Epithelial cell of esophagus (primary cell): ENCODE measurements at regions not wholly inside any gene's neighbourhood (a gene's known extent, or its start where the extent isn't known, plus 50 kb on each side); places are given as distances from the start of the nearest gene placed in this dataset.

ENCODE experiments used
- DNase-seq: peaks from one replicate; pipeline ENCODE4 v3.0.0; 2010; ENCODE audit warnings: low read depth
- H3K4me3 ChIP-seq: 2 replicates; pipeline ENCODE4 v1.5.1; 2011; ENCODE audit warnings: mild to moderate bottlenecking, low read length, control low read depth
- TF ChIP-seq, protein P1 (sequence below): IDR thresholded peaks from 2 replicates; pipeline ENCODE4 v1.5.1; 2011; ENCODE audit warnings: low read depth, mild to moderate bottlenecking, low read length, control low read depth, inconsistent platforms; ENCODE audit not compliant: insufficient read depth; ENCODE audit errors: missing control alignments

DNA sequence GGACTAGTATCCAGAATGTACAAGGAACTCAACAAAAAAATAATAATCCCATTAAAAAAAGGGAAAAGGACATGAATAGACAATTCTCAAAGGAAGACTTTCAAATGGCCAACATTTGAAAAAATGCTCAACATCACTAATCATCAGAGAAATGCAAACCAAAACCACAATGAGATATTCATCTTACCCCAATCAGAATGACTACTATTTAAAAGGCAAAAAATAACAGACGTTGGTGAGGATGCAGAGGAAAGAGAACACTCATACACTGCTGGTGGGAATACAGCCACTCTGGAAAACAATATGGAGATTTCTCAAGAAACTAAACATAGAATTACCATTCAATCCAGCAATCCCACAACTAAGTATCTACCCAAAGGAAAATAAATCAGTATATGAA is 133.1 kb downstream of the KDR start:
- DNase-seq, result no peak
- TF ChIP-seq, protein P1, sequence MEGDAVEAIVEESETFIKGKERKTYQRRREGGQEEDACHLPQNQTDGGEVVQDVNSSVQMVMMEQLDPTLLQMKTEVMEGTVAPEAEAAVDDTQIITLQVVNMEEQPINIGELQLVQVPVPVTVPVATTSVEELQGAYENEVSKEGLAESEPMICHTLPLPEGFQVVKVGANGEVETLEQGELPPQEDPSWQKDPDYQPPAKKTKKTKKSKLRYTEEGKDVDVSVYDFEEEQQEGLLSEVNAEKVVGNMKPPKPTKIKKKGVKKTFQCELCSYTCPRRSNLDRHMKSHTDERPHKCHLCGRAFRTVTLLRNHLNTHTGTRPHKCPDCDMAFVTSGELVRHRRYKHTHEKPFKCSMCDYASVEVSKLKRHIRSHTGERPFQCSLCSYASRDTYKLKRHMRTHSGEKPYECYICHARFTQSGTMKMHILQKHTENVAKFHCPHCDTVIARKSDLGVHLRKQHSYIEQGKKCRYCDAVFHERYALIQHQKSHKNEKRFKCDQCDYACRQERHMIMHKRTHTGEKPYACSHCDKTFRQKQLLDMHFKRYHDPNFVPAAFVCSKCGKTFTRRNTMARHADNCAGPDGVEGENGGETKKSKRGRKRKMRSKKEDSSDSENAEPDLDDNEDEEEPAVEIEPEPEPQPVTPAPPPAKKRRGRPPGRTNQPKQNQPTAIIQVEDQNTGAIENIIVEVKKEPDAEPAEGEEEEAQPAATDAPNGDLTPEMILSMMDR, result no peak
- no peak overlapping the region for H3K4me3 ChIP-seq

DNA sequence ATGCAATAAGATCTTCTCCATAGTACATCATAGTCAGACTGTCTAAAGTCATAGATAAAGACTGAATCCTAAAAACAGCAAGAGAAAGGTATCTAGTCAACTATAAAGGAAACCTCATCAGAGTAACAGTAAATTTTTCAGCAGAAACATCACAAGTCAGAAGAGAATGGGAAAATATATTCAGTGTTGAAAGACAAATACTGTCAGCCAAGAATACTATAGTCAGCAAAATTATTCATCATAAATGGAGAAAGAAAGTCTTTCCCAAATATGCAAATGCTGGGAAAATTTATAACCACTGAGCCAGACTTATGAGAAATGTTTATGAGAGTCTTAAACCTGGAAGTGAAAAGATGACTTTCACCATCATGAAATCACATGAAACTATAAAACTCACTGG is 136.7 kb downstream of the KDR start:
- H3K4me3 ChIP-seq, result no peak overlapping the region
- TF ChIP-seq, protein P1, result no peak
- DNase-seq, result no peak

DNA sequence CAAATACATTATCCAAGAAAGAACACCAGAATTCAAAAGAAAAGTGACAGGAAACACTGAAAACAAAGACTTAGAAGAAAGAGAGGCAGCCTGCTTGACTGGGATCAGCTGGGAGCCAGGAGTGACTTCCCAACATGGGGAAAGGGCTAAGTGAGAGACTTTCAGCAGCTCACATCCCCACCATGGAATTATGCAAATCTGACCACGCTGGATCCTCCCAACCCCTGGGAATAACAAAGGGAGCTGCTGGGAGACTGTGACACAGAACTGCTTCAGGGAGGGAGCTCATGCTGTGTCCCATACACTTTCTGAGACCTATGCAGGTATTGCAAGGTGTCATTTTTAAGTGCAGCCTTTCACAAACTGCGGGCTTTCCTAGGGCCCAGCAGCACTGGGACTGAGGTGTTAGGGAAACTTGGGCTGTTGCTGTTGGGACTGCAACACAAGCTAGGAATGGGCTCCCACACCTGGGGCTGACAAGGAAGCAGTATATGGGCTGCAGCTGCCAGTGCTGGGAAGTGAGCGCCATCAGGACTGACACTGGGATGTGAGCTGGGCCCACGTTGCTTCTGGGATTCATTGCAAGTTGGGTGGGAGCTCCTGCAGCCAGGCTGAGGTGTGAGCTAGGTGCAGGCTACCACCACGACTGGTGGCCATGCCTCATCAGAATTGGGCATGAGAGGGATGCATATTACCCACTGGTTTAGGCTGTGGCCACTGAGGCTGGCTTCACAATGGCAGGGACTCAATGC is 139.1 kb downstream of the KDR start:
- TF ChIP-seq, protein P1, result no peak
- H3K4me3 ChIP-seq, result no peak overlapping the region
- no peak for DNase-seq

DNA sequence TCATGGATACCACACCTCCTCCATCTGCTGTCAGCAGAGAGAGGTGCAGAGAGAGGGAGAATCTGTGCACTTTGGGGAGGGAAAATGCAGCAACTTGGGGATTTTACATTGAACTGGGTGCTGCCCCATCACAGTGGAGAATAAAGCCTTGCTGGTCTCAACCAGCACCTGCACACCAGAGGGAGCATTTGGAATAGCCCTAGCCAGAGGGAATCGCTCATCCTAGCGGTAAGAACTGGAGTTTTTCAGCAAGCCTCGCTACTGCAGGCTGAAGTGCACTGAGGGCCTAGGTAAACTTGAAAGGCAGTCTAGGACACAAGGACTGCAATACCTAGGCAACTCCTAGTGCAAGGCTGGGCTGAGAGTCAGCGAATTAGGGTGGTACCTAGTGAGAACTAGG is 148.7 kb downstream of the KDR start:
- DNase-seq, result peak; percentile 38
- no peak overlapping the region for H3K4me3 ChIP-seq
- TF ChIP-seq, protein P1, result peak; percentile 60

DNA sequence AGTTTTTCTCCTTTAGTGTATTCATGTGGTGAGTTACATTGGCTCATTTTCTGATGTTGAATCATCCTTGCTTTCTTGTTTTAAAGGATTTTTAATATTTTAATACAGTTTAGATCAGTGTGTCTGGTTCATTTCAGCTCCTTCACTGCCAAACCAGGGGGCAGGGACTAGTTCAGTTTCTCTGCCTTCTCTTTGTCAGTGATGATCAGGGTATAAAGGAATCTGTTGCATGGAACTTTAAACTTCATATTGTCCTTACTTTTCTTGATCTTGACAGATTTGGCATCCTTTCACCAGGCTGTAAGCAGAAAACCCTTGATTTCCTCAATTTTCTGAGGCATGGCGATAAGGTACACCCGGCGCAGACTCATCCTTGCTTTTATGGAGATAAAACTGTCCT is 149.4 kb downstream of the KDR start:
- no peak for DNase-seq

DNA sequence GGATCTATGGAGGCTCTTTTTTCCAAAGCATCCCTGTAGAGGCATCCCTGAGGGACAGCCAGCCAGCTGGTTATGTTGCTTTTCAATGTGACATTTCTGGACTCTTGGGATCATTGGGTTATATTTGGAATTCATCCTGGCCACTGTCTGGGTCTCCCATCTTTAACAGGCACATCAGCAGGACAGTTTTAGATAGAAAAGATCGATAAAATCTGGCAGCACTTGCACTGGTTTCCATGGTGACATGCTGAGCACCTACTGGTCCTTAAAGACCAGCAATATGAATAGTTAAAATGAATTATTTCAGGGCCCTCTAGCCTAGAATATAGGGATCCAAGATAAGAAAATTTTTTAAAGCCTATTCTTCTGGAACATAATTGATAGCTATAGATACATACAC is 151.6 kb downstream of the KDR start:
- H3K4me3 ChIP-seq, result no peak overlapping the region
- TF ChIP-seq, protein P1, result no peak
- no peak for DNase-seq

More for the DNA sequence above, 149.4 kb downstream of the KDR start:
- TF ChIP-seq, protein P1, result no peak
- no peak overlapping the region for H3K4me3 ChIP-seq

DNA sequence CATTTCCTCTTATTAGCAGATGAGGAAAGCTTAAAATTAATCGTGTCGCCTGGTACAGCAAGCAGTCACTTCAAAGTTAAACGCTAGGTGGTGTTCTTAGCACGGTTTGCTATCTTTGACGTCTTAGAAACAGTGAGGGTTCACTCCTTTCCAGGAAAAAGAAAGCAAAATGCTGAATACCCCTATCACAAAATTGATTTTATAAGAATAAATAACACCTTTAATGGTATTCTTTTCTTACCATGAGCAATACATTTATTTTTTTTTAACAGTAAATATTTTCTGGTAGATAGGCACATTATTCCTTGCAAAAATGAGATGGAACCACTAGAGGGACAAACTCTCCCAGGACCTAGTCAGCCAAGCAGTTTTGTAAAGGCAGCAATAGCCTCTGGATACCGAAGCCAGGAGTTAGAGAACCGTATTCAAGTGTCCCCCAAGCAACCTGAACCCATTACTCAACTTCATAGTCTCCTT is 153.9 kb downstream of the KDR start:
- peak; percentile 66 for DNase-seq
- TF ChIP-seq, protein P1, result peak; percentile 75
- no peak overlapping the region for H3K4me3 ChIP-seq
